OCI-M2 (cell line): ENCODE measurements at regions not wholly inside any gene's neighbourhood (a gene's known extent, or its start where the extent isn't known, plus 50 kb on each side); places are given as distances from the start of the nearest gene placed in this dataset.
"Not testable (repeated sequence)": the region's sequence is repeated elsewhere in the genome, so short reads cannot be mapped to it uniquely, and the experiment has no call there.

Experiments used
- DNase-seq: peaks from one replicate; lab custom pipeline; 2025; ENCODE audit not compliant: unreplicated experiment; lab: John Stamatoyannopoulos, UW

GRCh38 chr17:20733923-20734322, 154.4 kb downstream of the CDRT15L2 start:
- no peak for DNase-seq

- DNase-seq = no peak
These were observed 156.3 kb downstream of the CDRT15L2 start for GRCh38 chr17:20735796-20736195.

- DNase-seq = not testable (repeated sequence)
These were observed 158.1 kb downstream of the CDRT15L2 start for GRCh38 chr17:20737636-20738035.

GRCh38 chr17:20771104-20771503, 191.6 kb downstream of the CDRT15L2 start:
- DNase-seq = no peak

GRCh38 chr17:20774472-20775135, 195.1 kb downstream of the CDRT15L2 start:
- no peak for DNase-seq

- no peak for DNase-seq
These were observed 195.8 kb downstream of the CDRT15L2 start for GRCh38 chr17:20775331-20775730.

GRCh38 chr17:20779521-20779920, 200.0 kb downstream of the CDRT15L2 start:
- DNase-seq = no peak

- DNase-seq = no peak
These were observed 201.7 kb downstream of the CDRT15L2 start for GRCh38 chr17:20781260-20781659.

- DNase-seq = not testable (repeated sequence)
These were observed 202.3 kb downstream of the CDRT15L2 start for GRCh38 chr17:20781869-20782268.

GRCh38 chr17:20783091-20783490, 203.6 kb downstream of the CDRT15L2 start:
- DNase-seq = no peak

- no peak for DNase-seq
These were observed 204.7 kb downstream of the CDRT15L2 start for GRCh38 chr17:20784100-20784665.

GRCh38 chr17:20787281-20787680, 207.8 kb downstream of the CDRT15L2 start:
- DNase-seq = no peak

GRCh38 chr17:20791626-20792025, 212.1 kb downstream of the CDRT15L2 start:
- no peak for DNase-seq

GRCh38 chr17:20794532-20794931, 215.0 kb downstream of the CDRT15L2 start:
- not testable (repeated sequence) for DNase-seq

- DNase-seq = no peak
These were observed 217.8 kb downstream of the CDRT15L2 start for GRCh38 chr17:20797292-20797691.

- no peak for DNase-seq
These were observed 220.6 kb downstream of the CDRT15L2 start for GRCh38 chr17:20800146-20800545.

- no peak for DNase-seq
These were observed 226.2 kb downstream of the CDRT15L2 start for GRCh38 chr17:20805751-20806150.

GRCh38 chr17:20807566-20807965, 228.0 kb downstream of the CDRT15L2 start:
- DNase-seq = not testable (repeated sequence)

- DNase-seq = not testable (repeated sequence)
These were observed 227.4 kb downstream of the USP22 start for GRCh38 chr17:20815410-20815809.

- no peak for DNase-seq
These were observed 218.9 kb downstream of the USP22 start for GRCh38 chr17:20823905-20824304.

- no peak for DNase-seq
These were observed 217.3 kb downstream of the USP22 start for GRCh38 chr17:20825539-20825938.

GRCh38 chr17:20840453-20840852, 202.4 kb downstream of the USP22 start:
- not testable (repeated sequence) for DNase-seq
